ENCODE measurements at regions not wholly inside any gene's neighbourhood (a gene's known extent, or its start where the extent isn't known, plus 50 kb on each side); places are given as distances from the start of the nearest gene placed in this dataset.
A peak's percentile ranks its signal among the peaks of the same experiment; 100 is the strongest.

DNA sequence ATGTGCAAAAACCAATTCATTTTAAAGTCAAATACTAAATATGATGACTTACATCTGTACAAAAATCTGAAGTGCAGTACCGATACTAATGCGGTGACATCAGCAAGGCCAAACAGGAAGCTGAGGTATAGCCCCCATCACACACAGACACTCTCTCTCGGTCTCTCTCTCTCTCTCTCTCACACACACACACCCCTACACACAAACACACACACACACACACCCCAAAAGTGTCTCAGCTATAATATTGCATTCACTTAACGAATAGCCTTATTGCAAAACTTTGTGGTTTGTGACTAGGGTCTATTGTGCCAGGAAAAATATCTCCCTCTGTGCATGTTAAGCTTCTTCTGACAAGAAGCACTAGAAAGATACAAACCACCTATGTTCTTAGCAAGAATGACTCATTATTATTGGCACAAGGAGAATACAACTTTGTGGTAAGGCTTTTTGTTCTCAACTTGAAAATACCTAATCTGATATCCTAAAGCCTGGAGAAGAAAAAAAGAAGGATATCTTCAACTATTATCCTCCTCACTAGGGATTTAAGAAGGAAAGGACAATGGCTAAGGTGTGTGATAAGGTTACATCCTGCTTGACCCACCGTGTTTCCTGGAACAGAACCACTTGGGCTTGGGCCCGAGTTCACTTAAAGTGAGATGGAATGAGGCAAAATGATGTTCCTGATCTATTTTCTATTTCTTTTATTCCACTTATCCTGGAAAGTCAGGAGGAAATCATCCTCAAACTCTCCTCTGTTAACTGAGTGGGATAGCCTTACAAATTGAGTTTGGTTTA is 107.1 kb downstream of the NIBAN1 start:
- no peaks in the 10 kb centered on the region for H3K27me3 ChIP-seq (ENCODE audit: low read depth, low read length)
- no peak overlapping the region for H3K4me3 ChIP-seq (ENCODE audit: low read depth in 1 of 2, low read length in 2 of 2)
- no peaks in the 10 kb centered on the region for H3K36me3 ChIP-seq (ENCODE audit: control insufficient read depth in 1 of 2, insufficient read depth in 2 of 2, low read length in 2 of 2)
- H3K4me1 ChIP-seq (ENCODE audit: control insufficient read depth in 1 of 2, insufficient read depth in 2 of 2, low read length in 2 of 2): peaks cover 3 to 7% of the 10 kb centered on the region in 2 donors
- peak overlapping the region; percentile 19 for H3K27ac ChIP-seq (ENCODE audit: low read length)
- no peaks in the 10 kb centered on the region for H3K9me3 ChIP-seq (ENCODE audit: control insufficient read depth in 1 of 2, low read length in 2 of 2)

- Histone ChIP-seq H3K27ac (ENCODE audit: low read length) (no peak overlapping the region), H3K4me1 (ENCODE audit: control insufficient read depth in 1 of 2, insufficient read depth in 2 of 2, low read length in 2 of 2) (peaks cover 3 to 7% of the 10 kb centered on the region in 2 donors), H3K27me3 (ENCODE audit: low read depth, low read length) (no peaks in the 10 kb centered on the region), H3K36me3 (ENCODE audit: control insufficient read depth in 1 of 2, insufficient read depth in 2 of 2, low read length in 2 of 2) (no peaks in the 10 kb centered on the region), H3K4me3 (ENCODE audit: low read depth in 1 of 2, low read length in 2 of 2) (no peak overlapping the region), H3K9me3 (ENCODE audit: control insufficient read depth in 1 of 2, low read length in 2 of 2) (no peaks in the 10 kb centered on the region)
Observed at GRCh38 chr1:184866586-184866985, 107.7 kb downstream of the NIBAN1 start.

DNA sequence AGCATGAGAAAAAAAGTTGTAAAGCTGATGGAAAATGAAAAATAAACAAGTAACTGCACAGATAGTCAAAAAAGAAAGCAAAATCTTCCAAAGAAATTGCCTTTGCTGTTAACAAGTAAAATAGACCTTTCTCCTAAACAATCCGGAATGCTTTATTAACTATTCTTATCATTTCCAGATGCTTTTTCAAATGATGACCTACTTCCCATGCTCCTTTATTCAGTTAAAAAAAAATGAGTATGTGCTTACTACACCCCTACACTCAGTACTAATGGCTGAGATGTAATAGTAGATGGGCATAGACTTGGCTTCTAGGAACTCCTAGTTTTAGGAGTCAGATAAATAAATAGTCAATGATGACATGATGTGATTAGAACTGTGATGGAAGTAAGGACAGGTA is 108.5 kb downstream of the NIBAN1 start:
- Histone ChIP-seq H3K27me3 (ENCODE audit: low read depth, low read length) (no peaks in the 10 kb centered on the region), H3K27ac (ENCODE audit: low read length) (no peak overlapping the region), H3K4me1 (ENCODE audit: control insufficient read depth in 1 of 2, insufficient read depth in 2 of 2, low read length in 2 of 2) (peaks cover 3 to 7% of the 10 kb centered on the region in 2 donors), H3K4me3 (ENCODE audit: low read depth in 1 of 2, low read length in 2 of 2) (no peak overlapping the region), H3K9me3 (ENCODE audit: control insufficient read depth in 1 of 2, low read length in 2 of 2) (no peaks in the 10 kb centered on the region), H3K36me3 (ENCODE audit: control insufficient read depth in 1 of 2, insufficient read depth in 2 of 2, low read length in 2 of 2) (no peaks in the 10 kb centered on the region)

DNA sequence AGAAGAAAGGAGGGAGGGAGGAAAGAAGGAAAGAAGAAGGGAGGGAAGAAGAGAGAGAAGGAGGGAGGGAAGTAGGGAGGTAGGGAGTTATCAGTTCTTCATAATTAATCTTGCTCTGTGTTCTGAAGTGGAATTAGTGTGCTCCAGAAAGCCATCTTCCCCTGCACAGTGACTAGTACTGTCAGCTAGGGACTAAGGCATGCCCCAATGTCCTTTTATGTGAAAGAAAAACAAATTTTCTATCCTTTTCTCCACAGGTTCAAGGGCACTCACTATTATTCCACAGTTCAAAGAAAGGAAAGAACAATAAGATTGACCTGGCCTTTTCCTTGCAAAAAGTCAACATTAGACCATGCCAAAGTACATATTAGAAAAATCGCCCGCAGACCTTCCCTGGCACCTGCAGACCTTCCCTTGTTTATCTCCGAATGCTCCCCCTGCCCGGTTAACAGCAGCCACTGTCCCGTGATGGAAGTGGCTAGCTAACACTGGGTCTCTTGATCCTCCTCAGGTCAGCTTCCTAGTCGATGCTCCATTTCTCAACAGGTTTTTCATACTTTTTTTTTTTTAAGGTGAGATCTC is 107.2 kb upstream of the EDEM3 start:
- Histone ChIP-seq H3K36me3 (ENCODE audit: control insufficient read depth in 1 of 2, insufficient read depth in 2 of 2, low read length in 2 of 2) (no peaks in the 10 kb centered on the region), H3K27ac (ENCODE audit: low read length) (no peak overlapping the region), H3K4me1 (ENCODE audit: control insufficient read depth in 1 of 2, insufficient read depth in 2 of 2, low read length in 2 of 2) (no peaks in the 10 kb centered on the region), H3K9me3 (ENCODE audit: control insufficient read depth in 1 of 2, low read length in 2 of 2) (no peaks in the 10 kb centered on the region), H3K27me3 (ENCODE audit: low read depth, low read length) (no peaks in the 10 kb centered on the region), H3K4me3 (ENCODE audit: low read depth in 1 of 2, low read length in 2 of 2) (no peak overlapping the region)

GRCh38 chr1:184860985-184861754 is 106.5 kb upstream of the EDEM3 start:
- no peaks in the 10 kb centered on the region for H3K36me3 ChIP-seq (ENCODE audit: control insufficient read depth in 1 of 2, insufficient read depth in 2 of 2, low read length in 2 of 2)
- no peak overlapping the region for H3K4me3 ChIP-seq (ENCODE audit: low read depth in 1 of 2, low read length in 2 of 2)
- H3K27ac ChIP-seq (ENCODE audit: low read length): no peak overlapping the region
- H3K4me1 ChIP-seq (ENCODE audit: control insufficient read depth in 1 of 2, insufficient read depth in 2 of 2, low read length in 2 of 2): no peaks in the 10 kb centered on the region
- no peaks in the 10 kb centered on the region for H3K9me3 ChIP-seq (ENCODE audit: control insufficient read depth in 1 of 2, low read length in 2 of 2)
- H3K27me3 ChIP-seq (ENCODE audit: low read depth, low read length): no peaks in the 10 kb centered on the region

DNA sequence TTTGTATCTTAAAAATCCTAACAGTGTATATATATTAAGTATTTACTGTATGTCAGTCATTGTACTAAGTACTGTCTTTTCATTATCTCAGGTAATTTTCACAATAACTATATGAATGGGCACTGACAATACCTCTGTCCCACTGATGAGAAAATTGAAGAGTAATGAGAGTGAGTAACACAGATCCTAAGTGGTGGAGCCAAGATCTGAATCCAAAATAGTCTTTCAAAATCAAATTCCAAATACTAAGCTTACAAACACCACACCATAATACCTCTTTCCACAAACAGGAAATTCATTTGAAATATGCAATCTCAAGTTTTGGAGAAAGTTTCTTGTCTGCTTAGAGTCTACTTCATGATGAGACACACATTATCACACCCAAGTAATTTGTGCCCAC is 105.9 kb upstream of the EDEM3 start:
- H3K27ac ChIP-seq (ENCODE audit: low read length): no peak overlapping the region
- H3K27me3 ChIP-seq (ENCODE audit: low read depth, low read length): no peaks in the 10 kb centered on the region
- no peak overlapping the region for H3K4me3 ChIP-seq (ENCODE audit: low read depth in 1 of 2, low read length in 2 of 2)
- H3K9me3 ChIP-seq (ENCODE audit: control insufficient read depth in 1 of 2, low read length in 2 of 2): no peaks in the 10 kb centered on the region
- no peaks in the 10 kb centered on the region for H3K4me1 ChIP-seq (ENCODE audit: control insufficient read depth in 1 of 2, insufficient read depth in 2 of 2, low read length in 2 of 2)
- H3K36me3 ChIP-seq (ENCODE audit: control insufficient read depth in 1 of 2, insufficient read depth in 2 of 2, low read length in 2 of 2): no peaks in the 10 kb centered on the region

- Histone ChIP-seq H3K9me3 (ENCODE audit: control insufficient read depth in 1 of 2, low read length in 2 of 2) (no peaks in the 10 kb centered on the region), H3K27ac (ENCODE audit: low read length) (no peak overlapping the region), H3K4me1 (ENCODE audit: control insufficient read depth in 1 of 2, insufficient read depth in 2 of 2, low read length in 2 of 2) (no peaks in the 10 kb centered on the region), H3K27me3 (ENCODE audit: low read depth, low read length) (no peaks in the 10 kb centered on the region), H3K36me3 (ENCODE audit: control insufficient read depth in 1 of 2, insufficient read depth in 2 of 2, low read length in 2 of 2) (no peaks in the 10 kb centered on the region), H3K4me3 (ENCODE audit: low read depth in 1 of 2, low read length in 2 of 2) (no peak overlapping the region)
Observed at GRCh38 chr1:184859381-184860105, 104.9 kb upstream of the EDEM3 start.

GRCh38 chr1:184858288-184858687 is 103.6 kb upstream of the EDEM3 start:
- no peak overlapping the region for H3K27ac ChIP-seq (ENCODE audit: low read length)
- H3K4me3 ChIP-seq (ENCODE audit: low read depth in 1 of 2, low read length in 2 of 2): no peak overlapping the region
- no peaks in the 10 kb centered on the region for H3K27me3 ChIP-seq (ENCODE audit: low read depth, low read length)
- H3K4me1 ChIP-seq (ENCODE audit: control insufficient read depth in 1 of 2, insufficient read depth in 2 of 2, low read length in 2 of 2): no peaks in the 10 kb centered on the region
- H3K36me3 ChIP-seq (ENCODE audit: control insufficient read depth in 1 of 2, insufficient read depth in 2 of 2, low read length in 2 of 2): no peaks in the 10 kb centered on the region
- no peaks in the 10 kb centered on the region for H3K9me3 ChIP-seq (ENCODE audit: control insufficient read depth in 1 of 2, low read length in 2 of 2)

DNA sequence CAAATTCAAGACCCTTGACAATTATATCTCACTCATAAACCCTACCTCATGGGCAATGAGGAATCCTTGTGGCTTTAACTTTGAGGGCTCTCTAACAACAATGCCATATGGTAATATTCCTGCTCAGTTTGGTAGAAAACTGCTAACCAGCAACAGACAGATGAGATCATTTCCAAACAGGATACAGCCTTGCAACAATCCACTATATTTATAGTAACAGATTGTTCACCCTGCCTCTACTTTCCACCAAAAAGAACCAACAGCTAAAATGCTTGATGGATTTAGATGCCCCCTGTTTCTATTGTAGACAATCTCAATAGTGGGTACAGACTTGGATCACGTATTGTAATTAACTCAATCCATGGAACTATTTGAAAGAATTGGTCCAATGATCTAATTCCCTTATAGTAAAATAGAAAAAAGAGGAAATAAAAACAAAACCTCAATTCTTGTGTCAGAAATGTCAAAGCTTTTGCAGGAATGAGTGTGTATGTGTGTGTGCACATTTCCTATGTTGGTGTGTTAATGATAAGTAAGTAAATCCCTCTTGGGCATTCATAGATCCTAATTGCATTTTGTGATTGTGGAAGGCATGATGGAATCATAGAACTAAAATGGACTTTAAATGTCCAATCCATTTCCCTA is 100.0 kb upstream of the EDEM3 start:
- Histone ChIP-seq H3K4me3 (ENCODE audit: low read depth in 1 of 2, low read length in 2 of 2) (no peak overlapping the region), H3K4me1 (ENCODE audit: control insufficient read depth in 1 of 2, insufficient read depth in 2 of 2, low read length in 2 of 2) (no peaks in the 10 kb centered on the region), H3K27ac (ENCODE audit: low read length) (no peak overlapping the region), H3K27me3 (ENCODE audit: low read depth, low read length) (no peaks in the 10 kb centered on the region), H3K36me3 (ENCODE audit: control insufficient read depth in 1 of 2, insufficient read depth in 2 of 2, low read length in 2 of 2) (peaks cover 0 to 4% of the 10 kb centered on the region in 2 donors), H3K9me3 (ENCODE audit: control insufficient read depth in 1 of 2, low read length in 2 of 2) (no peaks in the 10 kb centered on the region)

- no peaks in the 10 kb centered on the region for H3K9me3 ChIP-seq (ENCODE audit: control insufficient read depth in 1 of 2, low read length in 2 of 2)
- H3K4me1 ChIP-seq (ENCODE audit: control insufficient read depth in 1 of 2, insufficient read depth in 2 of 2, low read length in 2 of 2): no peaks in the 10 kb centered on the region
- H3K27ac ChIP-seq (ENCODE audit: low read length): no peak overlapping the region
Observed at GRCh38 chr1:184854036-184854435, 99.4 kb upstream of the EDEM3 start.

More at GRCh38 chr1:184854036-184854435, 99.4 kb upstream of the EDEM3 start:
- no peak overlapping the region for H3K4me3 ChIP-seq (ENCODE audit: low read depth in 1 of 2, low read length in 2 of 2)
- H3K36me3 ChIP-seq (ENCODE audit: control insufficient read depth in 1 of 2, insufficient read depth in 2 of 2, low read length in 2 of 2): peaks cover 0 to 4% of the 10 kb centered on the region in 2 donors
- no peaks in the 10 kb centered on the region for H3K27me3 ChIP-seq (ENCODE audit: low read depth, low read length)

All from muscle layer of duodenum (tissue), 2 donors.